Parathyroid adenoma (tissue), 2 donors: ENCODE measurements at regions not wholly inside any gene's neighbourhood (a gene's known extent, or its start where the extent isn't known, plus 50 kb on each side); places are given as distances from the start of the nearest gene placed in this dataset.
"Not testable (repeated sequence)": the region's sequence is repeated elsewhere in the genome, so short reads cannot be mapped to it uniquely, and the experiment has no call there.

Experiments
- H2AFZ ChIP-seq: fragments of 300-600 bp; sonication (generic); one replicate; pipeline ENCODE4 v1.7.0; 2017; ENCODE audit warnings: antibody characterized with exemption, mild to moderate bottlenecking
- H3K27ac ChIP-seq: fragments of 300-600 bp; sonication (generic); one replicate; pipeline ENCODE4 v1.7.0; 2017
- H3K27me3 ChIP-seq: fragments of 300-600 bp; sonication (generic); one replicate; pipeline ENCODE4 v1.7.0; 2017; ENCODE audit warnings: low read length; ENCODE audit not compliant: control insufficient read depth, insufficient read depth
- H3K36me3 ChIP-seq: fragments of 300-600 bp; sonication (generic); one replicate; pipeline ENCODE4 v1.7.0; 2017; ENCODE audit warnings: low read length; ENCODE audit not compliant: control insufficient read depth, insufficient read depth
- H3K4me1 ChIP-seq: fragments of 300-600 bp; sonication (generic); one replicate; pipeline ENCODE4 v1.7.0; 2017; ENCODE audit warnings: control low read depth
- H3K4me2 ChIP-seq: fragments of 300-600 bp; sonication (generic); one replicate; pipeline ENCODE4 v1.7.0; 2017; ENCODE audit warnings: low read length
- H3K4me3 ChIP-seq: fragments of 300-600 bp; sonication (generic); one replicate; pipeline ENCODE4 v1.7.0; 2017; ENCODE audit warnings: low read depth, low read length
- H3K79me2 ChIP-seq: fragments of 300-600 bp; sonication (generic); one replicate; pipeline ENCODE4 v1.7.0; 2017; ENCODE audit warnings: control low read depth
- H3K9ac ChIP-seq: fragments of 300-600 bp; sonication (generic); one replicate; pipeline ENCODE4 v1.7.0; 2017; ENCODE audit warnings: mild to moderate bottlenecking
- H3K9me3 ChIP-seq: fragments of 300-600 bp; sonication (generic); one replicate; pipeline ENCODE4 v1.7.0; 2017; ENCODE audit warnings: low read length; ENCODE audit not compliant: control insufficient read depth
- TF ChIP-seq, protein P1 (sequence below): fragments of 300-600 bp; sonication (generic); IDR thresholded peaks from one replicate; pipeline ENCODE4 v1.7.0; 2017; ENCODE audit warnings: antibody characterized with exemption, mild to moderate bottlenecking
- donor health status: primary hyperparathyroidism.

DNA sequence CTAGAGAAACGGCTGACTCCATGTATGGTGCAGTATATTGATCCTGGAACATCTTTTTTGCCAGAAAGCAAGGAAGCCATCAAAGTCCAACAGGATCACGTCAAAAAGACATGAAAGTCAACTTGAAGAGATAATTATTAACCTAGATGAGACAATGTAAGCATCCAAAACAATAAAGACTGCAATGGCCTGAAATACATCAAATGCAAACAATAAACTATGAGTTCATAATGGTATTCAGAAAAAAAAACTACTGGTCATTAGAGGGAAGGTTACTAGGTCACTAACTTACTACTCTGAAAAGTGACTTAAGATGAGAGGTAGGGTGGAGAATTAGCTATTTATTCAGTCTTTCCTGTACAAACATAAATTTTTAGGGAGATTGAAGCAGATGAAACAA is 75.3 kb upstream of the OR4F16 start:
- H3K27ac ChIP-seq, H3K9me3 ChIP-seq, H3K4me3 ChIP-seq, H3K79me2 ChIP-seq, H3K27me3 ChIP-seq, H3K4me2 ChIP-seq, H3K9ac ChIP-seq, H3K36me3 ChIP-seq, H3K4me1 ChIP-seq, H2AFZ ChIP-seq: not testable (repeated sequence)

DNA sequence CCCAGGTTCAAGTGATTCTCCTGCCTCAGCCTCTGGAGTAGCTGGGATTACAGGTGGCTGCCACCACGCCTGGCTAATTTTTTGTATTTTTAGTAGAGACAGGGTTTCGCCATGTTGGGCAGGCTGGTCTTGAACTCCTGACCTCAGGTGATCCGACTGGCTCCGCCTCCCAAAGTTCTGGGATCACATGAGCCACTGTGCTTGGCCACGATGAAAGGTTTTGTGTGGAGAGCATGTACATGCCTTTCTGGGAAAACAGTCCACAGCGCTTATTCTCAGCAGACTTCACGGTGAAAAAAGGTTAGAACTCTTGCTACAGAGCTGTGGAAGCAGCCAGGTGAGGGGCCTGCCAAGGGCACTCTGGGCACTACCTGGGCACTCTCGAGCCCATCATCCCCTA is 85.0 kb upstream of the OR4F16 start:
- H3K4me1 ChIP-seq, H3K4me3 ChIP-seq, H3K9me3 ChIP-seq, H3K27ac ChIP-seq, H3K9ac ChIP-seq, H3K36me3 ChIP-seq, H3K27me3 ChIP-seq, H3K4me2 ChIP-seq, H3K79me2 ChIP-seq, H2AFZ ChIP-seq: not testable (repeated sequence)

DNA sequence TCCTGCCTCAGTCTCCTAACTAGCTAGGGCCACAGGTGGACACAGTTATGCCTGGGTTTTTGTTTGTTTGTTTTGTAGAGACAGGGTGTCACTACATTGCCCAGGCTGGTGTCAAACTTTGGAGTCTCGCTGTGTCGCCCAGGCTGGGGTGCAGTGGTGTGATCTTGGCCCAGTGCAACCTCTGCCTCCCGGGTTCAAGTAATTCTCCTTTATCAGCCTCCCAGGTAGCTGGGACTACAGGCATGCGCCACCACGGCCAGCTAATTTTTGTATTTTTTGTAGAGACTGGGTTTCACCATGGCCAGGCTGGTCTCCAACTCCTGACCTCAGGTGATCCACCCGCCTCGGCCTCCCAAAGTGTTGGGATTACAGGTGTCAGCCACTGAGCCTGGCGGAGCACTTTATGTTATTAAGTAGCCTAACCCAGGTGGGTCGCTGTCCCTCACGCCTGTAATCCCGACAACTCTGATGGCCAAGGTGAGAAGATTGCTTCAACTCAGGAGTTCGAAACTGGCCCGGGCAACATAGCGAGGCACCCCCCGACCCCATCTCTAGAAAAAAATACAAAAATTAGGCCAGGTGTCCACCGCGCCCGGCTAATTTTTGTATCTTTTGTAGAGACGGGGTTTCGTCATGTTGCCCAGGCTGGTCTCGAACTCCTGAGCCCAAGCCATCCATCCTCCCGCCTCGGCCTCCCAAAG is 91.2 kb upstream of the OR4F16 start:
- H3K27me3 ChIP-seq, H3K4me2 ChIP-seq, H3K4me3 ChIP-seq, H3K9ac ChIP-seq, H3K9me3 ChIP-seq, H2AFZ ChIP-seq, H3K36me3 ChIP-seq, H3K79me2 ChIP-seq, H3K27ac ChIP-seq, H3K4me1 ChIP-seq: not testable (repeated sequence)

DNA sequence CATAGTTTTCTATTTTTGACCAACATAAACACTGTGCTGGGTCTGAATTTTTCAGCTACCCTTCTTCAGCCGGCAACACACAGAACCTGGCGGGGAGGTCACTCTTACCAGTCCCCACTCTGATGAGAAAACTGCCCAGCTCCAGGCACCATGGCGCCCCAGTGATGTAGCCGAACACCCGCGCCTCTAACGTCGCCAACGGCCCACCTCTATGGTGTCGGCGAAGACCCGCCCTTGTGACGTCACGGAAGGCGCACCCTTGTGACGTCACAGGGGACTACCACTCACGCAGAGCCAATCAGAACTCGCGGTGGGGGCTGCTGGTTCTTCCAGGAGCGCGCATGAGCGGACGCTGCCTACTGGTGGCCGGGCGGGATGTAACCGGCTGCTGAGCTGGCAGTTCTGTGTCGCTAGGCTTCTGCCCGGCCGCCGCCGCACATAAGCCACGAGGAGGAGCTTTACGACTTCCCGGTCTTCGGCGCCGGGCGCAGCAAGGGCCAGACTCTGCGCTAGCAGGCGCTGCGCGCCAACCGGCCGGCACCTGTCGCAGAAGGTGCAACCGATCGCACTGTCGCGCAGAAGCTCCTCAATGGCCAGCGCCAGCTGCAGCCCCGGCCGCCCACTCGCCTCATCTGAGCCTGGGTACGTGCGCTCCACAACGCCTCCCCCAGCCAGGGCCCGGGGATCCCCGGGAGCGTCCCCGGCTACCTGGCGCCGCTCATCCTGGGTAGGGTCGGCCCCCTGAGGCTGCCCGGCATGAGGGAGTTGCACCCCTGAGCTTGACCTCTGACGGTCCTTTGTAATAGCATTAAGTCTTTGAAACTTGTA is 92.2 kb upstream of the OR4F16 start:
- TF ChIP-seq, protein P1, sequence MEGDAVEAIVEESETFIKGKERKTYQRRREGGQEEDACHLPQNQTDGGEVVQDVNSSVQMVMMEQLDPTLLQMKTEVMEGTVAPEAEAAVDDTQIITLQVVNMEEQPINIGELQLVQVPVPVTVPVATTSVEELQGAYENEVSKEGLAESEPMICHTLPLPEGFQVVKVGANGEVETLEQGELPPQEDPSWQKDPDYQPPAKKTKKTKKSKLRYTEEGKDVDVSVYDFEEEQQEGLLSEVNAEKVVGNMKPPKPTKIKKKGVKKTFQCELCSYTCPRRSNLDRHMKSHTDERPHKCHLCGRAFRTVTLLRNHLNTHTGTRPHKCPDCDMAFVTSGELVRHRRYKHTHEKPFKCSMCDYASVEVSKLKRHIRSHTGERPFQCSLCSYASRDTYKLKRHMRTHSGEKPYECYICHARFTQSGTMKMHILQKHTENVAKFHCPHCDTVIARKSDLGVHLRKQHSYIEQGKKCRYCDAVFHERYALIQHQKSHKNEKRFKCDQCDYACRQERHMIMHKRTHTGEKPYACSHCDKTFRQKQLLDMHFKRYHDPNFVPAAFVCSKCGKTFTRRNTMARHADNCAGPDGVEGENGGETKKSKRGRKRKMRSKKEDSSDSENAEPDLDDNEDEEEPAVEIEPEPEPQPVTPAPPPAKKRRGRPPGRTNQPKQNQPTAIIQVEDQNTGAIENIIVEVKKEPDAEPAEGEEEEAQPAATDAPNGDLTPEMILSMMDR, result peak; percentile 31

DNA sequence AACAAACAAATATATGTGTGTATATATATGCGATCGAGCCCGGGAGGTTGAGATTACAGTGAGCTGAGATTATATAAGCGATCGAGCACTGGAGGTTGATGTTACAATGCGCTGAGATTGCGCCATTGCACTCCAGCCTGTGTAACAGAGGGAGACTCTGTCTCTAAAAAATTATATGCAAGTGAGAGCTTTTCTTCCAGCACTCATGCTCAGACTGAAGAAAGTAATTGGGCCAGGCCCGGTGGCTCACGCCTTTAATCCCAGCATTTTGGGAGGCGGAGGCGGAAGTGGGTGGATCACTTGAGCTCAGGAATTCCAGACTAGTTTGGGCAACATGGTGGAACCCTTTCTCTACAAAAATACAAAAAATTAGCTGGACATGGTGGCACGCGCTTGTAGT is 93.2 kb upstream of the OR4F16 start:
- H3K9me3 ChIP-seq, H3K27me3 ChIP-seq, H3K4me2 ChIP-seq, H3K27ac ChIP-seq, H3K9ac ChIP-seq, H2AFZ ChIP-seq, H3K79me2 ChIP-seq, H3K4me3 ChIP-seq, H3K4me1 ChIP-seq, H3K36me3 ChIP-seq: not testable (repeated sequence)

More for the DNA sequence above, 92.2 kb upstream of the OR4F16 start:
- peak overlapping the region; percentile 72 for H2AFZ ChIP-seq
- not testable (repeated sequence) for H3K36me3 ChIP-seq, H3K4me1 ChIP-seq, H3K79me2 ChIP-seq, H3K9ac ChIP-seq, H3K27me3 ChIP-seq, H3K9me3 ChIP-seq
- H3K27ac ChIP-seq, result peak overlapping the region; percentile 80
- peak overlapping the region; percentile 68 for H3K4me2 ChIP-seq
- H3K4me3 ChIP-seq, result peak overlapping the region; percentile 68

DNA sequence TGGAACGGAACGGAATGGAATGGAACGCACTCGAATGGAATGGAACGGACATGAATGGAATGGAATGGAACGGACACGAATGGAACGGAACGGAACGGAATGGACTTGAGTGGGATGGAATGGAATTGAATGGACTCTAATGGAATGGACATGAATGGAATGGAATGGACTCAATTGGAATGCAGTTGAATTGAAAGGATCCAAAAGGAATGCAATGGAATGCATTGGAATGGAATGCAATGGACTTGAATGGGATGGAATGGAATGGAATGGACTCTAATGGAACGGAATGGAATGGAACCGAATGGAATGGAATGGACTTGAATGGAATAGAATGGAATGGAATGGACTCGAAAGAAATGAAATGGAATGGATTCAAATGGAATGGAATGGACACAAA is 102.4 kb upstream of the OR4F16 start:
- Histone ChIP-seq H3K27me3 (no peaks in the 10 kb centered on the region), H3K9me3 (no peaks in the 10 kb centered on the region), H3K9ac (no peak overlapping the region), H3K27ac (no peak overlapping the region), H3K4me2 (no peak overlapping the region), H3K4me1 (no peaks in the 10 kb centered on the region), H3K4me3 (no peak overlapping the region), H3K79me2 (no peaks in the 10 kb centered on the region), H2AFZ (no peak overlapping the region), H3K36me3 (no peaks in the 10 kb centered on the region)
- TF ChIP-seq, protein P1, result no peak

DNA sequence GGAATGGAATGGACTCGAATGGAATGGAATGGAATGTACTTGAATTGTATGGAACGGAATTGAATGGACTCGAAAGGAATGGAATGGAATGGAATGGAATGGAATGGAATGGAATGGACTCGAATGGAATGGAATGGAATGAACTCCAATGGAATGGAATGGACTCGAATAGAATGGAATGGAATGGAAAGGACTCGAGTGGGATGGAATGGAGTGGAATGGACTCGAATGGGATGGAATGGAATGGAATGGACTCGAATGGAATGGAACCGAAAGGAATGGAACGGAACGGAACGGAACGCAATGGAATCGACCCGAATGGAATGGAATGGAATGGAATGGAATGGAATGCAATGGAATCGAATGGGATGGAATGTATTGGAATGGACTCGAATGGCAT is 103.2 kb upstream of the OR4F16 start:
- not testable (repeated sequence) for H3K36me3 ChIP-seq, H3K9me3 ChIP-seq, H3K79me2 ChIP-seq, H2AFZ ChIP-seq, H3K4me2 ChIP-seq, H3K4me3 ChIP-seq, H3K27ac ChIP-seq, H3K4me1 ChIP-seq, H3K9ac ChIP-seq, H3K27me3 ChIP-seq

DNA sequence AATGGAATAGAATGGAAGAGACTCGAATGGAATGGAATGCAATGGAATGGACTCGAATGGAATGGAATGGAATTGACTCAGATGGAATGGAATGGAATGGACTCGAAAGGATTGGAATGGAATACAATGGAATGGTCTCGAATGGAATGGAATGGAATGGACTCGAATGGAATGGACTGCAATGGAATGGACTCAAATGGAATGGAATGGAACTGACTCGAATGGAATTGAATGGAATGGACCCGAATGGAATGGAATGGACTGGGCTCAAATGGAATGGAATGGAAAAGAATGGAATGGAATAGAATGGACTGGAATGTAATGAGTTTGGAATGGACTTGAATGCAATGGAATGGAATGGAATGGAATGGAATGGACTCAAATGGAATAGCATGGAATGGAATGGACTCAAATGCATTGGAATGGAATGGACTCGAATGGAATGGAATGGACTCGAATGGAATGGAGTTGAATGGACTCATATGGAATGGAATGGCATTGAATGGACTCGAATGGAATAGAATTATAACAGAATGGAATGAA is 104.0 kb upstream of the OR4F16 start:
- not testable (repeated sequence) for H3K27ac ChIP-seq, H3K9me3 ChIP-seq, H3K27me3 ChIP-seq, H3K9ac ChIP-seq, H3K4me3 ChIP-seq, H3K4me1 ChIP-seq, H3K36me3 ChIP-seq, H3K79me2 ChIP-seq, H3K4me2 ChIP-seq, H2AFZ ChIP-seq

DNA sequence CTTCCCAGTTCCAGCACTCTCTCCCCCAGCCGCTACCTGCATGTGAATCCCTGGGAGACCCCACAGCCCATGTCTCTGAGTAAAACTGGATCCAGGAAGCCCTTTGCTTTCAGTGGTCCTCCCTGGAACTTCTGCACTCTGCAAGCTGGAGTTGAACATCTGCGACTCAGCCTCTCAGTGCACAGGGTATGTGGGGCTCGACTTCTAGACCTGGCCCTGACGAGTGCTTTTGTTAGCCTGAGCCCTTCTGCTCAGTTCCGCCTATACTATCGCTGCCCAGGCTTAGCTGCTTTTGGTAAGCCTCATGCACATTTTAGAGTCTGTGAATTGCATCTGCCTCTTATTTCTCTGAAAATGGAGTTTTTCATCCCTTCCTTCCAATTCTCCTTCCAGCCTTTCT is 107.9 kb upstream of the OR4F16 start:
- H3K4me1 ChIP-seq, H2AFZ ChIP-seq, H3K36me3 ChIP-seq, H3K4me3 ChIP-seq, H3K9me3 ChIP-seq, H3K9ac ChIP-seq, H3K27me3 ChIP-seq, H3K4me2 ChIP-seq, H3K27ac ChIP-seq, H3K79me2 ChIP-seq: not testable (repeated sequence)
